MM.1S (cell line): ENCODE measurements at regions not wholly inside any gene's neighbourhood (a gene's known extent, or its start where the extent isn't known, plus 50 kb on each side); places are given as distances from the start of the nearest gene placed in this dataset.
"Not testable (repeated sequence)": the region's sequence is repeated elsewhere in the genome, so short reads cannot be mapped to it uniquely, and the experiment has no call there.

Source experiments
- DNase-seq: peaks from one replicate; pipeline ENCODE4 v3.0.0-alpha.2; 2015
- H2AFZ ChIP-seq: fragments of 300-600 bp; sonication (generic); 2 replicates; pipeline ENCODE4 v1.6.0; 2016; ENCODE audit warnings: antibody characterized with exemption, low read length
- H3F3A ChIP-seq: fragments of 300-600 bp; sonication (generic); 2 replicates; pipeline ENCODE4 v1.6.1; 2016; ENCODE audit warnings: mild to moderate bottlenecking, antibody characterized with exemption, low read length, moderate library complexity, mixed read lengths; ENCODE audit not compliant: insufficient read depth
- H3K27ac ChIP-seq: fragments of 300-600 bp; sonication (generic); 2 replicates; pipeline ENCODE4 v1.5.1; 2016; ENCODE audit warnings: mild to moderate bottlenecking, low read length
- H3K27me3 ChIP-seq: fragments of 300-600 bp; sonication (generic); replicated peaks from 2 replicates; pipeline ENCODE4 v1.6.0; 2016; ENCODE audit warnings: low read length; ENCODE audit not compliant: insufficient read depth
- H3K36me3 ChIP-seq: fragments of 300-600 bp; sonication (generic); replicated peaks from 2 replicates; pipeline ENCODE4 v1.6.1; 2016; ENCODE audit warnings: mild to moderate bottlenecking, low read length, mixed read lengths; ENCODE audit not compliant: insufficient read depth
- H3K4me1 ChIP-seq: fragments of 300-600 bp; sonication (generic); 2 replicates; pipeline ENCODE4 v1.6.1; 2016; ENCODE audit warnings: low read length, mixed read lengths
- H3K4me2 ChIP-seq: fragments of 300-600 bp; sonication (generic); 2 replicates; pipeline ENCODE4 v1.6.0; 2016; ENCODE audit warnings: low read depth, low read length
- H3K4me3 ChIP-seq: fragments of 300-600 bp; sonication (generic); 2 replicates; pipeline ENCODE4 v1.5.1; 2016; ENCODE audit warnings: low read length, mixed read lengths
- H3K79me2 ChIP-seq: fragments of 300-600 bp; sonication (generic); 2 replicates; pipeline ENCODE4 v1.6.1; 2016; ENCODE audit warnings: mixed run types, low read length, mixed read lengths
- H3K9ac ChIP-seq: fragments of 300-600 bp; sonication (generic); 2 replicates; pipeline ENCODE4 v1.6.1; 2016; ENCODE audit warnings: low read length, mixed read lengths
- H3K9me2 ChIP-seq: fragments of 300-600 bp; sonication (generic); replicated peaks from 2 replicates; pipeline ENCODE4 v1.6.1; 2016; ENCODE audit warnings: mild to moderate bottlenecking, low read length, mixed read lengths; ENCODE audit not compliant: insufficient read depth
- H3K9me3 ChIP-seq: fragments of 300-600 bp; sonication (generic); replicated peaks from 2 replicates; pipeline ENCODE4 v1.6.1; 2016; ENCODE audit warnings: mild to moderate bottlenecking, low read length, mixed read lengths; ENCODE audit not compliant: insufficient read depth
- H4K20me1 ChIP-seq: fragments of 300-600 bp; sonication (generic); 2 replicates; pipeline ENCODE4 v1.6.1; 2016; ENCODE audit warnings: mild to moderate bottlenecking, low read length, moderate library complexity, mixed read lengths; ENCODE audit not compliant: insufficient read depth
- CTCF ChIP-seq: fragments of 300-600 bp; sonication (generic); IDR thresholded peaks from 2 replicates; pipeline ENCODE4 v1.5.1; 2016; ENCODE audit warnings: antibody characterized with exemption, low read length, mixed read lengths
- EZH2 ChIP-seq: fragments of 300-600 bp; sonication (generic); optimal IDR thresholded peaks from 2 replicates; pipeline ENCODE3; 2017; ENCODE audit warnings: low read depth, mild to moderate bottlenecking, antibody characterized with exemption, low read length, mixed read lengths
- EZH2phosphoT487 ChIP-seq: fragments of 300-600 bp; sonication (generic); IDR thresholded peaks from 2 replicates; pipeline ENCODE4 v1.6.1; 2018; ENCODE audit warnings: antibody characterized with exemption, low read length

- TF ChIP-seq EZH2phosphoT487 (no peak), CTCF (no peak), EZH2 (no peak)
- H3K4me1 ChIP-seq, result no peaks in the 10 kb centered on the region
- H2AFZ ChIP-seq, result no peak overlapping the region
- H3K9ac ChIP-seq, result no peak overlapping the region
- H3K9me2 ChIP-seq, result no peaks in the 10 kb centered on the region
- H3K27ac ChIP-seq, result no peak overlapping the region
- H4K20me1 ChIP-seq, result no peaks in the 10 kb centered on the region
- H3K36me3 ChIP-seq, result no peaks in the 10 kb centered on the region
- H3K9me3 ChIP-seq, result no peaks in the 10 kb centered on the region
- no peaks in the 10 kb centered on the region for H3K79me2 ChIP-seq
- H3K4me3 ChIP-seq, result no peak overlapping the region
- no peak for DNase-seq
- no peak overlapping the region for H3K4me2 ChIP-seq
- H3F3A ChIP-seq, result no peaks in the 10 kb centered on the region
- no peaks in the 10 kb centered on the region for H3K27me3 ChIP-seq
Measured at GRCh38 chr10:33695536-33695935, 361.1 kb upstream of the NRP1 start.

GRCh38 chr10:33690536-33690935 is 356.1 kb upstream of the NRP1 start:
- H4K20me1 ChIP-seq, H3K9ac ChIP-seq, H3K27ac ChIP-seq, H2AFZ ChIP-seq, H3K9me2 ChIP-seq, H3K9me3 ChIP-seq, H3K4me3 ChIP-seq, H3F3A ChIP-seq, H3K79me2 ChIP-seq, H3K27me3 ChIP-seq, DNase-seq, H3K36me3 ChIP-seq, H3K4me2 ChIP-seq, H3K4me1 ChIP-seq: not testable (repeated sequence)

- Histone ChIP-seq H3K4me2 (no peak overlapping the region), H2AFZ (no peak overlapping the region), H3K4me1 (no peaks in the 10 kb centered on the region), H3K9me2 (no peaks in the 10 kb centered on the region), H3K9me3 (no peaks in the 10 kb centered on the region), H3K9ac (no peak overlapping the region), H4K20me1 (no peaks in the 10 kb centered on the region), H3K36me3 (no peaks in the 10 kb centered on the region), H3K4me3 (no peak overlapping the region), H3K27ac (no peak overlapping the region), H3F3A (no peaks in the 10 kb centered on the region), H3K79me2 (no peaks in the 10 kb centered on the region), H3K27me3 (no peaks in the 10 kb centered on the region)
- no peak for TF ChIP-seq CTCF
- no peak for DNase-seq
Measured at GRCh38 chr10:33688506-33688905, 354.0 kb upstream of the NRP1 start.

- DNase-seq, result no peak
- H3K4me1 ChIP-seq, result no peaks in the 10 kb centered on the region
- no peaks in the 10 kb centered on the region for H3K79me2 ChIP-seq
- no peak overlapping the region for H2AFZ ChIP-seq
- no peaks in the 10 kb centered on the region for H3K9me3 ChIP-seq
- H3K27ac ChIP-seq, result no peak overlapping the region
- H3K9me2 ChIP-seq, result no peaks in the 10 kb centered on the region
- H3K27me3 ChIP-seq, result no peaks in the 10 kb centered on the region
- TF ChIP-seq EZH2phosphoT487 (no peak), EZH2 (no peak), CTCF (no peak)
- no peaks in the 10 kb centered on the region for H3F3A ChIP-seq
- H3K4me3 ChIP-seq, result no peak overlapping the region
- H3K36me3 ChIP-seq, result no peaks in the 10 kb centered on the region
- no peaks in the 10 kb centered on the region for H4K20me1 ChIP-seq
- no peak overlapping the region for H3K4me2 ChIP-seq
- no peak overlapping the region for H3K9ac ChIP-seq
Measured at GRCh38 chr10:33684211-33684611, 349.7 kb upstream of the NRP1 start.
